Naive thymus-derived CD4-positive, alpha-beta T cell (primary cell): ENCODE measurements at regions not wholly inside any gene's neighbourhood (a gene's known extent, or its start where the extent isn't known, plus 50 kb on each side); places are given as distances from the start of the nearest gene placed in this dataset.
A peak's percentile ranks its signal among the peaks of the same experiment; 100 is the strongest.

Experiments used
- ATAC-seq: fragments of 150-1000 bp; cut with Tn5 transposase; 2 replicates; pipeline ENCODE4 v1.10.0; 2021; ENCODE audit warnings: mild to moderate bottlenecking, moderate library complexity
- CTCF ChIA-PET: fragments of 350-600 bp; sonication (Branson Sonifier 250); formaldehyde crosslinking; loops from one replicate; lab custom pipeline; 2021; ENCODE audit warnings: antibody characterized with exemption; lab: Charles Lee
- POLR2A ChIA-PET: fragments of 350-600 bp; sonication (Branson Sonifier 250); formaldehyde crosslinking; loops from one replicate; lab custom pipeline; 2021; ENCODE audit warnings: antibody characterized with exemption, inconsistent platforms; lab: Charles Lee
- DNase-seq, 9 donors: peaks; one replicate each; pipeline versions ENCODE4 v3.0.0 to v3.0.0-alpha.2; 2020 to 2022; ENCODE audit warnings: mixed read lengths in 1 of 9
- H3K27ac ChIP-seq: one replicate; pipeline ENCODE4 v1.7.0; 2013; ENCODE audit warnings: mild to moderate bottlenecking, low read depth, low read length, moderate library complexity
- H3K27me3 ChIP-seq, 2 donors: one replicate each; pipeline ENCODE4 v1.7.0; 2013; ENCODE audit warnings: low read length in 2 of 2, mild to moderate bottlenecking in 2 of 2, moderate library complexity in 2 of 2; ENCODE audit not compliant: control insufficient read depth in 2 of 2, insufficient read depth in 2 of 2
- H3K36me3 ChIP-seq, 3 experiments: 1 replicate in 2 of 3; 2 replicates in 1 of 3; pipeline ENCODE4 v1.7.0; 2013; ENCODE audit warnings: low read length in 3 of 3, mild to moderate bottlenecking in 3 of 3, moderate library complexity in 1 of 3; ENCODE audit not compliant: insufficient read depth in 3 of 3, control insufficient read depth in 2 of 3
- H3K4me1 ChIP-seq, 2 donors: one replicate each; pipeline ENCODE4 v1.7.0; 2013; ENCODE audit warnings: low read length in 2 of 2, mild to moderate bottlenecking in 2 of 2, moderate library complexity in 1 of 2; ENCODE audit not compliant: control insufficient read depth in 2 of 2, insufficient read depth in 2 of 2
- H3K4me3 ChIP-seq: 2 replicates; pipeline ENCODE4 v1.7.0; 2013; ENCODE audit warnings: mild to moderate bottlenecking, low read length
- H3K9me3 ChIP-seq, 3 experiments: 1 replicate in 2 of 3; 2 replicates in 1 of 3; pipeline ENCODE4 v1.7.0; 2013; ENCODE audit warnings: low read length in 3 of 3; ENCODE audit not compliant: control insufficient read depth in 2 of 3
- H3K27ac Mint-ChIP-seq, 9 donors: one replicate each; pipeline ENCODE4 v1.8.0; 2020 to 2022; ENCODE audit warnings: mixed read lengths in 9 of 9, mild to moderate bottlenecking in 8 of 9, moderate library complexity in 5 of 9, inconsistent platforms in 2 of 9
- H3K27me3 Mint-ChIP-seq, 5 donors: one replicate each; pipeline ENCODE4 v1.8.0; 2021 to 2022; ENCODE audit warnings: mixed read lengths in 5 of 5, mild to moderate bottlenecking in 1 of 5
- H3K36me3 Mint-ChIP-seq, 5 donors: one replicate each; pipeline ENCODE4 v1.8.0; 2020 to 2022; ENCODE audit warnings: mixed read lengths in 5 of 5, mild to moderate bottlenecking in 3 of 5, inconsistent platforms in 1 of 5
- H3K4me1 Mint-ChIP-seq, 7 donors: one replicate each; pipeline ENCODE4 v1.8.0; 2020 to 2022; ENCODE audit warnings: mixed read lengths in 7 of 7, mild to moderate bottlenecking in 3 of 7, inconsistent platforms in 1 of 7
- H3K4me3 Mint-ChIP-seq, 10 donors: one replicate each; pipeline ENCODE4 v1.8.0; 2020 to 2022; ENCODE audit warnings: mild to moderate bottlenecking in 10 of 10, mixed read lengths in 10 of 10, moderate library complexity in 6 of 10, inconsistent platforms in 2 of 10
- H3K9me3 Mint-ChIP-seq, 11 donors: one replicate each; pipeline ENCODE4 v1.8.0; 2020 to 2022; ENCODE audit warnings: mixed read lengths in 11 of 11, mild to moderate bottlenecking in 4 of 11, inconsistent platforms in 1 of 11, moderate library complexity in 1 of 11
- intact Hi-C, 2 donors: fragments of 100-400 bp; cut with micrococcal nuclease; formaldehyde crosslinking; loops; one replicate each; pipeline ENCODE4 v1.15.1; 2023

GRCh38 chr5:96209829-96210228, 223.2 kb downstream of the PCSK1 start:
- DNase-seq, result no peak
- peaks cover 8 to 26% (median 12%) of the 10 kb centered on the region in 5 donors for H3K27me3 Mint-ChIP-seq
- intact Hi-C loops, result no loop called here

GRCh38 chr5:96207420-96207819, 225.6 kb downstream of the PCSK1 start:
- CTCF ChIA-PET, result no interaction called here
- ATAC-seq, result no peak

More at GRCh38 chr5:96209829-96210228, 223.2 kb downstream of the PCSK1 start:
- no peaks in the 10 kb centered on the region for H3K27me3 ChIP-seq
- peaks cover 0 to 7% (median 0%) of the 10 kb centered on the region in 3 experiments for H3K9me3 ChIP-seq
- Mint-ChIP-seq H3K36me3 (peaks cover 5 to 14% (median 7%) of the 10 kb centered on the region in 5 donors), H3K4me1 (no peaks in the 10 kb centered on the region), H3K9me3 (peaks cover 12 to 62% (median 25%) of the 10 kb centered on the region in 11 donors), H3K4me3 (no peak overlapping the region), H3K27ac (no peak overlapping the region)
- no peak overlapping the region for H3K27ac ChIP-seq
- no peak overlapping the region for H3K4me3 ChIP-seq
- H3K36me3 ChIP-seq, result no peaks in the 10 kb centered on the region
- POLR2A ChIA-PET, result no interaction called here
- CTCF ChIA-PET, result no interaction called here
- H3K4me1 ChIP-seq, result no peaks in the 10 kb centered on the region
- ATAC-seq, result no peak

GRCh38 chr5:96203761-96204160, 229.3 kb downstream of the PCSK1 start:
- ChIA-PET CTCF (no interaction called here), POLR2A (no interaction called here)
- DNase-seq (no peak), ATAC-seq (no peak)
- H3K4me3 ChIP-seq, result no peak overlapping the region
- no peak overlapping the region for H3K27ac ChIP-seq
- Mint-ChIP-seq H3K27ac (no peak overlapping the region), H3K27me3 (peaks cover 7 to 24% (median 8%) of the 10 kb centered on the region in 5 donors), H3K4me3 (no peak overlapping the region), H3K36me3 (peaks cover 0 to 14% (median 7%) of the 10 kb centered on the region in 5 donors), H3K4me1 (no peaks in the 10 kb centered on the region), H3K9me3 (peaks cover 8 to 30% (median 19%) of the 10 kb centered on the region in 11 donors)
- H3K27me3 ChIP-seq, result no peaks in the 10 kb centered on the region
- no peaks in the 10 kb centered on the region for H3K4me1 ChIP-seq
- no peaks in the 10 kb centered on the region for H3K36me3 ChIP-seq
- H3K9me3 ChIP-seq, result no peaks in the 10 kb centered on the region
- intact Hi-C loops, result no loop called here

More at GRCh38 chr5:96207420-96207819, 225.6 kb downstream of the PCSK1 start:
- POLR2A ChIA-PET, result no interaction called here
- no peak overlapping the region for H3K27ac ChIP-seq
- H3K4me1 ChIP-seq, result no peaks in the 10 kb centered on the region
- H3K9me3 ChIP-seq, result peaks cover 0 to 7% (median 0%) of the 10 kb centered on the region in 3 experiments
- H3K9me3 Mint-ChIP-seq, result peaks cover 12 to 62% (median 25%) of the 10 kb centered on the region in 11 donors
- H3K36me3 Mint-ChIP-seq, result peaks cover 5 to 14% (median 7%) of the 10 kb centered on the region in 5 donors
- no peaks in the 10 kb centered on the region for H3K4me1 Mint-ChIP-seq
- intact Hi-C loops, result no loop called here
- H3K4me3 Mint-ChIP-seq, result no peak overlapping the region
- H3K4me3 ChIP-seq, result no peak overlapping the region
- no peaks in the 10 kb centered on the region for H3K36me3 ChIP-seq
- no peak for DNase-seq
- no peaks in the 10 kb centered on the region for H3K27me3 ChIP-seq
- H3K27ac Mint-ChIP-seq, result no peak overlapping the region
- peaks cover 6 to 23% (median 12%) of the 10 kb centered on the region in 5 donors for H3K27me3 Mint-ChIP-seq

- no peak for DNase-seq
- peaks cover 0 to 12% (median 2%) of the 10 kb centered on the region in 11 donors for H3K9me3 Mint-ChIP-seq
- Histone ChIP-seq H3K36me3 (no peaks in the 10 kb centered on the region), H3K9me3 (no peaks in the 10 kb centered on the region), H3K4me1 (no peaks in the 10 kb centered on the region), H3K27me3 (no peaks in the 10 kb centered on the region), H3K4me3 (no peak overlapping the region), H3K27ac (no peak overlapping the region)
- no peak overlapping the region for H3K4me3 Mint-ChIP-seq
- CTCF ChIA-PET, result no interaction called here
- peaks cover 0 to 19% (median 8%) of the 10 kb centered on the region in 5 donors for H3K27me3 Mint-ChIP-seq
- no peaks in the 10 kb centered on the region for H3K4me1 Mint-ChIP-seq
- H3K36me3 Mint-ChIP-seq, result peaks cover 0 to 5% (median 0%) of the 10 kb centered on the region in 5 donors
- intact Hi-C loops, result no loop called here
- POLR2A ChIA-PET, result no interaction called here
- no peak overlapping the region for H3K27ac Mint-ChIP-seq
- no peak for ATAC-seq
Measured at GRCh38 chr5:96201503-96201902, 231.5 kb downstream of the PCSK1 start.

- Mint-ChIP-seq H3K4me1 (no peaks in the 10 kb centered on the region), H3K4me3 (no peak overlapping the region), H3K36me3 (peaks cover 0 to 5% (median 0%) of the 10 kb centered on the region in 5 donors), H3K27ac (no peak overlapping the region), H3K27me3 (peaks cover 0 to 24% (median 12%) of the 10 kb centered on the region in 5 donors), H3K9me3 (peaks cover 0 to 10% (median 0%) of the 10 kb centered on the region in 11 donors)
- ATAC-seq, result peak; percentile 36
- no peak for DNase-seq
- H3K4me3 ChIP-seq, result no peak overlapping the region
- ChIA-PET CTCF (interaction anchor here (0.6 to 0.8 kb wide), 2 partner anchors 212 to 503 kb away, joined by 3 read pairs; no protein-coding TSS in a partner anchor), POLR2A (no interaction called here)
- no peaks in the 10 kb centered on the region for H3K36me3 ChIP-seq
- H3K9me3 ChIP-seq, result no peaks in the 10 kb centered on the region
- no peak overlapping the region for H3K27ac ChIP-seq
- intact Hi-C loops, result no loop called here
- H3K27me3 ChIP-seq, result no peaks in the 10 kb centered on the region
- H3K4me1 ChIP-seq, result no peaks in the 10 kb centered on the region
Measured at GRCh38 chr5:96200641-96201040, 232.4 kb downstream of the PCSK1 start.

- Histone ChIP-seq H3K27me3 (no peaks in the 10 kb centered on the region), H3K9me3 (no peaks in the 10 kb centered on the region), H3K27ac (no peak overlapping the region), H3K36me3 (no peaks in the 10 kb centered on the region), H3K4me1 (no peaks in the 10 kb centered on the region), H3K4me3 (no peak overlapping the region)
- H3K9me3 Mint-ChIP-seq, result peaks cover 0 to 4% (median 0%) of the 10 kb centered on the region in 11 donors
- peaks cover 0 to 5% (median 0%) of the 10 kb centered on the region in 5 donors for H3K36me3 Mint-ChIP-seq
- H3K4me3 Mint-ChIP-seq, result no peak overlapping the region
- no peak for ATAC-seq
- no peak for DNase-seq
- H3K27ac Mint-ChIP-seq, result no peak overlapping the region
- POLR2A ChIA-PET, result no interaction called here
- CTCF ChIA-PET, result interaction anchor here (0.6 kb wide), 1 partner anchor 213 kb away, joined by 3 read pairs; no protein-coding TSS in a partner anchor
- peaks cover 0 to 24% (median 12%) of the 10 kb centered on the region in 5 donors for H3K27me3 Mint-ChIP-seq
- no peaks in the 10 kb centered on the region for H3K4me1 Mint-ChIP-seq
- intact Hi-C loops, result no loop called here
Measured at GRCh38 chr5:96199713-96200183, 233.3 kb downstream of the PCSK1 start.
